Naive thymus-derived CD4-positive, alpha-beta T cell (primary cell): ENCODE measurements at regions not wholly inside any gene's neighbourhood (a gene's known extent, or its start where the extent isn't known, plus 50 kb on each side); places are given as distances from the start of the nearest gene placed in this dataset.

Experiments
- ATAC-seq: fragments of 150-1000 bp; cut with Tn5 transposase; 2 replicates; pipeline ENCODE4 v1.10.0; 2021; ENCODE audit warnings: mild to moderate bottlenecking, moderate library complexity
- CTCF ChIA-PET: fragments of 350-600 bp; sonication (Branson Sonifier 250); formaldehyde crosslinking; loops from one replicate; lab custom pipeline; 2021; ENCODE audit warnings: antibody characterized with exemption; lab: Charles Lee
- POLR2A ChIA-PET: fragments of 350-600 bp; sonication (Branson Sonifier 250); formaldehyde crosslinking; loops from one replicate; lab custom pipeline; 2021; ENCODE audit warnings: antibody characterized with exemption, inconsistent platforms; lab: Charles Lee
- DNase-seq, 9 donors: peaks; one replicate each; pipeline versions ENCODE4 v3.0.0 to v3.0.0-alpha.2; 2020 to 2022; ENCODE audit warnings: mixed read lengths in 1 of 9
- H3K27ac ChIP-seq: one replicate; pipeline ENCODE4 v1.7.0; 2013; ENCODE audit warnings: mild to moderate bottlenecking, low read depth, low read length, moderate library complexity
- H3K27me3 ChIP-seq, 2 donors: one replicate each; pipeline ENCODE4 v1.7.0; 2013; ENCODE audit warnings: low read length in 2 of 2, mild to moderate bottlenecking in 2 of 2, moderate library complexity in 2 of 2; ENCODE audit not compliant: control insufficient read depth in 2 of 2, insufficient read depth in 2 of 2
- H3K36me3 ChIP-seq, 3 experiments: 1 replicate in 2 of 3; 2 replicates in 1 of 3; pipeline ENCODE4 v1.7.0; 2013; ENCODE audit warnings: low read length in 3 of 3, mild to moderate bottlenecking in 3 of 3, moderate library complexity in 1 of 3; ENCODE audit not compliant: insufficient read depth in 3 of 3, control insufficient read depth in 2 of 3
- H3K4me1 ChIP-seq, 2 donors: one replicate each; pipeline ENCODE4 v1.7.0; 2013; ENCODE audit warnings: low read length in 2 of 2, mild to moderate bottlenecking in 2 of 2, moderate library complexity in 1 of 2; ENCODE audit not compliant: control insufficient read depth in 2 of 2, insufficient read depth in 2 of 2
- H3K4me3 ChIP-seq: 2 replicates; pipeline ENCODE4 v1.7.0; 2013; ENCODE audit warnings: mild to moderate bottlenecking, low read length
- H3K9me3 ChIP-seq, 3 experiments: 1 replicate in 2 of 3; 2 replicates in 1 of 3; pipeline ENCODE4 v1.7.0; 2013; ENCODE audit warnings: low read length in 3 of 3; ENCODE audit not compliant: control insufficient read depth in 2 of 3
- H3K27ac Mint-ChIP-seq, 9 donors: one replicate each; pipeline ENCODE4 v1.8.0; 2020 to 2022; ENCODE audit warnings: mixed read lengths in 9 of 9, mild to moderate bottlenecking in 8 of 9, moderate library complexity in 5 of 9, inconsistent platforms in 2 of 9
- H3K27me3 Mint-ChIP-seq, 5 donors: one replicate each; pipeline ENCODE4 v1.8.0; 2021 to 2022; ENCODE audit warnings: mixed read lengths in 5 of 5, mild to moderate bottlenecking in 1 of 5
- H3K36me3 Mint-ChIP-seq, 5 donors: one replicate each; pipeline ENCODE4 v1.8.0; 2020 to 2022; ENCODE audit warnings: mixed read lengths in 5 of 5, mild to moderate bottlenecking in 3 of 5, inconsistent platforms in 1 of 5
- H3K4me1 Mint-ChIP-seq, 7 donors: one replicate each; pipeline ENCODE4 v1.8.0; 2020 to 2022; ENCODE audit warnings: mixed read lengths in 7 of 7, mild to moderate bottlenecking in 3 of 7, inconsistent platforms in 1 of 7
- H3K4me3 Mint-ChIP-seq, 10 donors: one replicate each; pipeline ENCODE4 v1.8.0; 2020 to 2022; ENCODE audit warnings: mild to moderate bottlenecking in 10 of 10, mixed read lengths in 10 of 10, moderate library complexity in 6 of 10, inconsistent platforms in 2 of 10
- H3K9me3 Mint-ChIP-seq, 11 donors: one replicate each; pipeline ENCODE4 v1.8.0; 2020 to 2022; ENCODE audit warnings: mixed read lengths in 11 of 11, mild to moderate bottlenecking in 4 of 11, inconsistent platforms in 1 of 11, moderate library complexity in 1 of 11
- intact Hi-C, 2 donors: fragments of 100-400 bp; cut with micrococcal nuclease; formaldehyde crosslinking; loops; one replicate each; pipeline ENCODE4 v1.15.1; 2023

DNA sequence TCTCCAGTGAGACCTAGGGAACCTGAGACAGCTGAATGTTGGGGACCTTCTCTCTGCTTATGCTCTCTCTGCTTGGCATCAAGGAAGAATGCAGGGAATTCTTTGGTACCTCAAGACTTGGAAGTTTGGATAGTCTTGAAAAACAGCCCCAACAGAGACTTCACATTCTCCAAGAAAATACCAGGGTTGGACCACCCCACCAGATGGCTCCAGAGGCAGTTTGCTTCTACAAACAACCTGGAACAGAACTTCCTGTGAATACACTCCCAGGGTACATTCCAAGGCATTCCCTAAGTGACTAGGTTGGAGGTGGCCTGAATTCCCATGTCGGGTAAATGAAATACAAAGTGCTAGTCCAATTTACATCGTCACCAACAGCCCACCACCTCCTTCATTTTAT lies 314.4 kb downstream of the PMP22 start:
- ChIA-PET POLR2A (no interaction called here), CTCF (no interaction called here)
- ATAC-seq, result no peak
- H3K27me3 Mint-ChIP-seq, result peaks cover 0 to 27% (median 14%) of the 10 kb centered on the region in 5 donors
- no peaks in the 10 kb centered on the region for H3K9me3 ChIP-seq
- H3K9me3 Mint-ChIP-seq, result peaks cover 0 to 12% (median 0%) of the 10 kb centered on the region in 11 donors
- no peaks in the 10 kb centered on the region for H3K4me1 ChIP-seq
- DNase-seq, result no peak
- no peaks in the 10 kb centered on the region for H3K27me3 ChIP-seq
- no peaks in the 10 kb centered on the region for H3K36me3 Mint-ChIP-seq
- H3K4me3 Mint-ChIP-seq, result no peak overlapping the region
- intact Hi-C loops, result no loop called here
- H3K27ac ChIP-seq, result no peak overlapping the region
- no peak overlapping the region for H3K27ac Mint-ChIP-seq
- H3K36me3 ChIP-seq, result no peaks in the 10 kb centered on the region
- H3K4me1 Mint-ChIP-seq, result no peaks in the 10 kb centered on the region
- H3K4me3 ChIP-seq, result no peak overlapping the region

DNA sequence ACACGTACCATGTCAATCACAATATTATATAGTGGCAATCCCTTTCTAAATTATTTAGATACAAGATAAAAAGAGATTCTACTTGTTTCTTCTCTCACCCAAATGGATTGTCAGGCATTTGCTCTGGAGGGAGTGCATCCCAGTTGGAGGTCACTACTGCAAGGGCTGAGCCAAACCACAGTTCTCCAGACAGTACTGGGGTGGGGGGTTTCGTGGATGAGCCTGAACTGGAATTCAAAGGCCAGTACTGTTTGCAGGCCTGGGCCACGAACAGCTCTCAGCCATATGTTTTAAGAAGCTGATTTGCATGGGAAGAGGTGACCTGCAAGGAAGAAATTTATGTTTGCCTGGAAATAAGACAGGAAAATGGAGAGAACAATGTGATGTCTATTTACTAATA lies 314.9 kb downstream of the PMP22 start:
- Mint-ChIP-seq H3K9me3 (peaks cover 0 to 10% (median 0%) of the 10 kb centered on the region in 11 donors), H3K4me3 (no peak overlapping the region), H3K27me3 (peaks cover 0 to 23% (median 14%) of the 10 kb centered on the region in 5 donors), H3K27ac (no peak overlapping the region), H3K4me1 (no peaks in the 10 kb centered on the region), H3K36me3 (no peaks in the 10 kb centered on the region)
- Histone ChIP-seq H3K9me3 (no peaks in the 10 kb centered on the region), H3K4me3 (no peak overlapping the region), H3K36me3 (no peaks in the 10 kb centered on the region), H3K27me3 (no peaks in the 10 kb centered on the region), H3K4me1 (no peaks in the 10 kb centered on the region), H3K27ac (no peak overlapping the region)
- intact Hi-C loops, result no loop called here
- CTCF ChIA-PET, result no interaction called here
- DNase-seq, result no peak
- no peak for ATAC-seq
- POLR2A ChIA-PET, result no interaction called here

DNA sequence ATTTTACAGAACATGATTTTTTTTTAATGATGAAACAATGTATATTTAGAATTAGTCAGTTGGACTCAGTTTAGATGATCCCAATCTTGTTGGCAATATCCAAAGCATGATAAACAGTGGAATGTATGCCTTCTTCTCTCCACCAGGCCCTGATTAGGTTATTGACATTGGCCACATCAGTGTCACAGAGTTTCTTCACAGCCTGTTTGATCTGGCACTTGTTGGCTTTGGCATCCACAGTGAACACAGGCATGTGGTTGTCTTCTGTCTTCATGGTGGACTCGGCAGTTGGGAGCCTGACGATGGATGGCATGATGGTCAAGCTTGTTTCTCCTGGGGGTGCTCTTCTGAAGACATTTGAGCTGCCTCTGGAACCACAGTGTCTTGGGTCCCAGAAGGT lies 317.5 kb downstream of the PMP22 start:
- H3K4me1 ChIP-seq, result no peaks in the 10 kb centered on the region
- POLR2A ChIA-PET, result no interaction called here
- no peak for ATAC-seq
- Mint-ChIP-seq H3K4me3 (no peak overlapping the region), H3K9me3 (peaks cover 0 to 8% (median 0%) of the 10 kb centered on the region in 11 donors), H3K27me3 (peaks cover 0 to 24% (median 12%) of the 10 kb centered on the region in 5 donors), H3K4me1 (no peaks in the 10 kb centered on the region), H3K36me3 (no peaks in the 10 kb centered on the region), H3K27ac (no peak overlapping the region)
- DNase-seq, result no peak
- H3K27me3 ChIP-seq, result no peaks in the 10 kb centered on the region
- no peak overlapping the region for H3K27ac ChIP-seq
- intact Hi-C loops, result no loop called here
- no peaks in the 10 kb centered on the region for H3K36me3 ChIP-seq
- H3K4me3 ChIP-seq, result no peak overlapping the region
- H3K9me3 ChIP-seq, result no peaks in the 10 kb centered on the region
- CTCF ChIA-PET, result no interaction called here

DNA sequence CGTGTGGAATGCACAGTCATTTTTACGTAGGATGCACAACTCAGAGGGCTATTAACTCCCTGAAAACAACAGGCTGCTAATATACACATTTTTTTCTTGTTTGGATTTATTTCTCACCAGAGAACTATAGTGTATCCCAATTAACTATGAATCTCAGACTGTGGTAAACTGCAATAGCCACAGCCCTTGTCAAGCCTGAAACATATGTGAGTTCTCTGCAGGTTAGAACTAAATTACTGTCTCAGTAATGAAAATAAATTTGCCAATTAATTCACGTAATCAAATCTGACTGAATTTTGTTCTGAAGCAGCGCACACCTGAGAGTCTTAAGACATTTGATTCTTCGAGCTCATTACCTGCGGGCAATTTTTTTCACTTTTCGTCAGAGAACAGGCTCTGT lies 318.6 kb downstream of the PMP22 start:
- H3K4me1 Mint-ChIP-seq, result no peaks in the 10 kb centered on the region
- no peaks in the 10 kb centered on the region for H3K36me3 Mint-ChIP-seq
- Histone ChIP-seq H3K36me3 (no peaks in the 10 kb centered on the region), H3K27me3 (no peaks in the 10 kb centered on the region), H3K4me1 (no peaks in the 10 kb centered on the region), H3K9me3 (no peaks in the 10 kb centered on the region), H3K27ac (no peak overlapping the region), H3K4me3 (no peak overlapping the region)
- intact Hi-C loops, result no loop called here
- ATAC-seq (no peak), DNase-seq (no peak)
- CTCF ChIA-PET, result no interaction called here
- H3K9me3 Mint-ChIP-seq, result peaks cover 0 to 5% (median 0%) of the 10 kb centered on the region in 11 donors
- no peak overlapping the region for H3K4me3 Mint-ChIP-seq
- no peak overlapping the region for H3K27ac Mint-ChIP-seq
- POLR2A ChIA-PET, result no interaction called here
- peaks cover 0 to 30% (median 15%) of the 10 kb centered on the region in 5 donors for H3K27me3 Mint-ChIP-seq

DNA sequence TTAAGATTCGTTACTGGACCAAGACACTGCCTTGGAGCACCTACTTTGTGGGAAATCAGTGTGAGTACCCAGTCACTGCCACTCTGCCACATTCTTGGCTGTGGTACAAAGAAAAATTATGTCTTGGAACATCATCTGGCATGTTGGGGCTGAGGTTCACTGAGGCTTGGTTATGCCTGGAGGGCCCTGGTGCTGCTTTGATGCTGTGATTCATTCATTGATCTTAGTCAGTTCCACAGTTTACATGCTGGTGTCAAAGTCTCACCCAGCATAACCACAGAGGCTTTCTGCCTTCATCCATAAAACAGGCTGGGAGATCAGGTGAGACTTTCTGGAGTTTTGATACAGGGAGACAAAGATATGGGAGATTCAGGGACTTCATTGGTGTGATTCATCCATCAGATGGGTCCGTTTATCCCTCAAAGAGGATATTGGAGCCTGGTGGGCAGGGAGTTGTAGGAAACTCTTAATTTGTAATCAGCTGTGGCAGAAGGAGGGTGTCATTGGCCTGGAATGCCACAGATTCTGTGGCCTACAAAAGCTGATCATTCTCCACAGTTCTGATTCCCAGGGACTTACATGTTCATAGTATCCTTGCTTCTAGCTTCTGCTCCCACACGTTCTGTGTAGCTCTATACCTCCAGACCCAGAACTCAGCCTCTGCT lies 322.5 kb downstream of the PMP22 start:
- no peak for DNase-seq
- H3K27me3 Mint-ChIP-seq, result peaks cover 0 to 31% (median 18%) of the 10 kb centered on the region in 5 donors

DNA sequence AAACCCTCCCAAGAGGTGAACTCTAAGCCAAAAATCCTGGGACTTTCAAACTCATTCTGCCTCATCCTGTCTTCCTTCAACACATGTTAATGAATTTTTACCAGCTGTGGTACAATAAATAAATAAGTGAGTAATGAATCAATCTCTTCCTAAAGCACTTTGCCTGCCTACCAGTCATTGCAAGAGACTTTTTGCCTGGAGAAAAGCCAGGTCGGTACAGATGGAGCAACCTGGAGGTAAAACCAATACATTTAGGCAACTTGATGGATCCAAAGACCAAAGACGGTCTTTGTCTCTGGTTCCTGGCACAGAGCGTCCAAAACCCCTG lies 324.2 kb downstream of the PMP22 start:
- ChIA-PET POLR2A (no interaction called here), CTCF (no interaction called here)
- DNase-seq, result no peak
- intact Hi-C loops, result no loop called here
- no peak overlapping the region for H3K27ac ChIP-seq
- H3K36me3 ChIP-seq, result no peaks in the 10 kb centered on the region
- Mint-ChIP-seq H3K27ac (no peak overlapping the region), H3K4me1 (no peaks in the 10 kb centered on the region), H3K9me3 (no peaks in the 10 kb centered on the region), H3K27me3 (peaks cover 0 to 29% (median 18%) of the 10 kb centered on the region in 5 donors), H3K4me3 (no peak overlapping the region), H3K36me3 (no peaks in the 10 kb centered on the region)
- no peaks in the 10 kb centered on the region for H3K4me1 ChIP-seq
- no peaks in the 10 kb centered on the region for H3K9me3 ChIP-seq
- no peaks in the 10 kb centered on the region for H3K27me3 ChIP-seq
- H3K4me3 ChIP-seq, result no peak overlapping the region
- no peak for ATAC-seq

More for the DNA sequence above, 322.5 kb downstream of the PMP22 start:
- ChIA-PET POLR2A (no interaction called here), CTCF (no interaction called here)
- H3K9me3 ChIP-seq, result no peaks in the 10 kb centered on the region
- no peak overlapping the region for H3K27ac ChIP-seq
- no peaks in the 10 kb centered on the region for H3K27me3 ChIP-seq
- intact Hi-C loops, result no loop called here
- Mint-ChIP-seq H3K4me1 (no peaks in the 10 kb centered on the region), H3K27ac (no peak overlapping the region), H3K4me3 (no peak overlapping the region), H3K9me3 (peaks cover 0 to 5% (median 0%) of the 10 kb centered on the region in 11 donors), H3K36me3 (no peaks in the 10 kb centered on the region)
- no peak for ATAC-seq
- H3K4me1 ChIP-seq, result no peaks in the 10 kb centered on the region
- no peak overlapping the region for H3K4me3 ChIP-seq
- H3K36me3 ChIP-seq, result no peaks in the 10 kb centered on the region

DNA sequence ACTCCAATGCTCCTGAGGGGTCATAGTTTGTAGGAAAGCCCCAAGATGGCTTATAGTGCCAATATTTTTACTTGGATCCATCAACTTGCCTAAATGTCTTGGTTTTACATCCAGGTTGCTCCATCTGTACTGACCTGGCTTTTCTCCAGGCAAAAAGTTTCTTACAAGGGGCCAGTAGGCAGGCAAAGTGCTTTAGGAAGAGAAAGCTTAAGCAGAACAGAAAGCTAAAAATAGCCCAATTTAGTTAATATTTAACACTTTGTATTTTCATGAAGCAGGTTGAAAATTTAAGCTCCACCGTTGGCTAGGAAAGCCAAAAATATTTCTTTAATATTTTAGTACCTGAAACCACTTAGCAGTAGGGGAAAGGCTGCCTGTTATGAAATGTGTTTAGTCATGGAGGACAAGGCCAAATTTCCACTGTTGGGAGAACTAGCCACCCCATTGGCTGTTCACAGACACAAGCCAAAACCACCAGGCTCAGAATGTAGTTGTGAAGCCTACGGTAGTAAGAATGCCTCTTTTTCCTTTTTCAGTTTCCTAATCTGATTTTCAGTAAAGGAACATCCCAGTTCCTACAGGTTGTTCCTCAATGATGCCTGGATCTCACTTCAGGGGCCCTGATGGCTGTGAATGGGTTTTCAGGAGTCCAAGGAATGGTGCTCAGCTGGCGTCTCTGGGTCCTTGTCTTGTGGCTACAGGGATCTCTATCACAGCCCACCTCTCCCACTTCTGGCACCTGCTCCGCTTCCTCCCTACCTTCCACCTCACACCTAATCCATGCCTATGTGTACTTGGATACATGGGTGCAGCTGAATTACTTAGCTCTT lies 324.8 kb downstream of the PMP22 start:
- H3K9me3 Mint-ChIP-seq, result no peaks in the 10 kb centered on the region
- peaks cover 0 to 24% (median 18%) of the 10 kb centered on the region in 5 donors for H3K27me3 Mint-ChIP-seq
- no peak overlapping the region for H3K27ac ChIP-seq
- H3K36me3 Mint-ChIP-seq, result no peaks in the 10 kb centered on the region
- H3K27ac Mint-ChIP-seq, result no peak overlapping the region
- DNase-seq, result no peak
- H3K4me3 ChIP-seq, result no peak overlapping the region
- ChIA-PET CTCF (no interaction called here), POLR2A (no interaction called here)
- H3K4me1 Mint-ChIP-seq, result no peaks in the 10 kb centered on the region
- no peaks in the 10 kb centered on the region for H3K27me3 ChIP-seq
- no peak overlapping the region for H3K4me3 Mint-ChIP-seq
- no peaks in the 10 kb centered on the region for H3K36me3 ChIP-seq
- H3K9me3 ChIP-seq, result no peaks in the 10 kb centered on the region
- no peaks in the 10 kb centered on the region for H3K4me1 ChIP-seq
- intact Hi-C loops, result no loop called here
- ATAC-seq, result no peak
